WI38 (cell line): ENCODE measurements at regions not wholly inside any gene's neighbourhood (a gene's known extent, or its start where the extent isn't known, plus 50 kb on each side); places are given as distances from the start of the nearest gene placed in this dataset.
"Not testable (repeated sequence)": the region's sequence is repeated elsewhere in the genome, so short reads cannot be mapped to it uniquely, and the experiment has no call there.

Source experiments
- H3K4me3 ChIP-seq: 2 replicates; pipeline ENCODE4 v1.5.1; 2011; ENCODE audit warnings: low read depth, mild to moderate bottlenecking, control low read depth, low read length
- CTCF ChIP-seq: IDR thresholded peaks from 2 replicates; pipeline ENCODE4 v1.5.1; 2012; ENCODE audit warnings: low read depth, mild to moderate bottlenecking, control low read depth, low read length

GRCh38 chr16:79835194-79835593 is 234.7 kb upstream of the MAF start:
- TF ChIP-seq CTCF = no peak
- no peak overlapping the region for H3K4me3 ChIP-seq

GRCh38 chr16:79834720-79835119 is 234.2 kb upstream of the MAF start:
- no peak overlapping the region for H3K4me3 ChIP-seq
- TF ChIP-seq CTCF = no peak

- H3K4me3 ChIP-seq = not testable (repeated sequence)
Measured at GRCh38 chr16:79834003-79834402, 233.5 kb upstream of the MAF start.

GRCh38 chr16:79833559-79833958 is 233.0 kb upstream of the MAF start:
- no peak overlapping the region for H3K4me3 ChIP-seq
- no peak for TF ChIP-seq CTCF

GRCh38 chr16:79826732-79827475 is 226.4 kb upstream of the MAF start:
- no peak overlapping the region for H3K4me3 ChIP-seq
- no peak for TF ChIP-seq CTCF

GRCh38 chr16:79825002-79825401 is 224.5 kb upstream of the MAF start:
- H3K4me3 ChIP-seq = no peak overlapping the region
- no peak for TF ChIP-seq CTCF

- no peak overlapping the region for H3K4me3 ChIP-seq
- no peak for TF ChIP-seq CTCF
Measured at GRCh38 chr16:79823639-79824038, 223.1 kb upstream of the MAF start.

GRCh38 chr16:79821911-79822310 is 221.4 kb upstream of the MAF start:
- no peak for TF ChIP-seq CTCF

More at GRCh38 chr16:79821911-79822310, 221.4 kb upstream of the MAF start:
- no peak overlapping the region for H3K4me3 ChIP-seq
